HEK293T (cell line): ENCODE measurements at regions not wholly inside any gene's neighbourhood (a gene's known extent, or its start where the extent isn't known, plus 50 kb on each side); places are given as distances from the start of the nearest gene placed in this dataset.

ENCODE experiments used
- ARNT ChIP-seq: fragments of 450-650 bp; IDR thresholded peaks from 2 replicates; pipeline ENCODE4 v1.6.1; 2017; ENCODE audit warnings: mild to moderate bottlenecking
- BHLHE40 ChIP-seq: fragments of 450-650 bp; IDR thresholded peaks from 2 replicates; pipeline ENCODE4 v1.6.1; 2016; ENCODE audit warnings: mild to moderate bottlenecking, moderate library complexity, borderline replicate concordance
- FOXA1 ChIP-seq: fragments of 450-650 bp; IDR thresholded peaks from 2 replicates; pipeline ENCODE4 v1.6.1; 2016; ENCODE audit warnings: mild to moderate bottlenecking
- FOXM1 ChIP-seq: fragments of 450-650 bp; IDR thresholded peaks from 2 replicates; pipeline ENCODE4 v1.6.1; 2017; ENCODE audit warnings: mild to moderate bottlenecking, borderline replicate concordance
- HDGF ChIP-seq: fragments of 450-650 bp; IDR thresholded peaks from 2 replicates; pipeline ENCODE4 v1.6.1; 2017; ENCODE audit warnings: antibody characterized with exemption, borderline replicate concordance
- NFRKB ChIP-seq: fragments of 450-650 bp; IDR thresholded peaks from 2 replicates; pipeline ENCODE4 v1.6.1; 2016; ENCODE audit warnings: mild to moderate bottlenecking, moderate library complexity
- SP1 ChIP-seq: fragments of 450-650 bp; IDR thresholded peaks from 2 replicates; pipeline ENCODE4 v1.6.1; 2017
- SUZ12 ChIP-seq: fragments of 450-650 bp; IDR thresholded peaks from 2 replicates; pipeline ENCODE4 v1.6.1; 2016; ENCODE audit warnings: mild to moderate bottlenecking
- TF ChIP-seq, protein P1 (sequence below): fragments of 450-650 bp; IDR thresholded peaks from 2 replicates; pipeline ENCODE4 v1.6.1; 2016

DNA sequence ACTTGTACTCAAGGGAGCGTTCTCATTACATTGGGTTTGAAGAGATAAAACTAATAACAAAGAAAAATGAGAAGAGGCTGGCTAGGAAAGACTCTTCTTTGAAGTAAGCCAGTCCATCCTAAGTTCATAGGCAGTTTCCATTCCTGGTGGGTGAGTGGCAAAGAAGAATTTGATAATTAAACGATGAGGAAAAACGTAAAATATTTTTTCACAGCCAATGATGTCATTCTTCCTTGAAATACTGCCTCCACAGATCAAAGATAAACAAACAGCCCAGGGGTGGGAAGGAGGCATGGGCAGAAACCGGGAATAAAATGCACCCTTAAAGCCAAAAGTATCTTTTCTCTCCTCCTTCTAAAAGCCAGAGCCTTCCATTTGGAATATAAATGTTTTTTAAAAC, 346.6 kb downstream of the PMP22 start:
- TF ChIP-seq HDGF (no peak), SP1 (no peak), FOXM1 (no peak), BHLHE40 (no peak), FOXA1 (no peak), SUZ12 (no peak), ARNT (no peak), NFRKB (no peak)
- TF ChIP-seq, protein P1, sequence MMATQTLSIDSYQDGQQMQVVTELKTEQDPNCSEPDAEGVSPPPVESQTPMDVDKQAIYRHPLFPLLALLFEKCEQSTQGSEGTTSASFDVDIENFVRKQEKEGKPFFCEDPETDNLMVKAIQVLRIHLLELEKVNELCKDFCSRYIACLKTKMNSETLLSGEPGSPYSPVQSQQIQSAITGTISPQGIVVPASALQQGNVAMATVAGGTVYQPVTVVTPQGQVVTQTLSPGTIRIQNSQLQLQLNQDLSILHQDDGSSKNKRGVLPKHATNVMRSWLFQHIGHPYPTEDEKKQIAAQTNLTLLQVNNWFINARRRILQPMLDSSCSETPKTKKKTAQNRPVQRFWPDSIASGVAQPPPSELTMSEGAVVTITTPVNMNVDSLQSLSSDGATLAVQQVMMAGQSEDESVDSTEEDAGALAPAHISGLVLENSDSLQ: no peak
